Trophoblast cell (in vitro differentiated cells and primary cell): ENCODE measurements at regions not wholly inside any gene's neighbourhood (a gene's known extent, or its start where the extent isn't known, plus 50 kb on each side); places are given as distances from the start of the nearest gene placed in this dataset.
"Not testable (repeated sequence)": the region's sequence is repeated elsewhere in the genome, so short reads cannot be mapped to it uniquely, and the experiment has no call there.

Experiments
- DNase-seq, 2 donors: peaks; one replicate each; pipeline ENCODE4 v3.0.0-alpha.2; 2016
- H2AFZ ChIP-seq: 2 replicates; pipeline ENCODE4 v1.6.1; 2013; ENCODE audit warnings: low read length, moderate library complexity, mild to moderate bottlenecking; ENCODE audit not compliant: insufficient read depth, poor library complexity
- H2AK5ac ChIP-seq: 2 replicates; pipeline ENCODE4 v1.6.1; 2013; ENCODE audit warnings: mild to moderate bottlenecking, low read length
- H2BK120ac ChIP-seq: 2 replicates; pipeline ENCODE4 v1.6.1; 2013; ENCODE audit warnings: low read length, mild to moderate bottlenecking, moderate library complexity; ENCODE audit not compliant: insufficient read depth, poor library complexity
- H2BK12ac ChIP-seq: 2 replicates; pipeline ENCODE4 v1.6.1; 2013; ENCODE audit warnings: mild to moderate bottlenecking, low read length, moderate library complexity
- H2BK5ac ChIP-seq: 2 replicates; pipeline ENCODE4 v1.6.1; 2013; ENCODE audit warnings: low read length, low read depth, moderate library complexity, mild to moderate bottlenecking; ENCODE audit not compliant: poor library complexity
- H3K14ac ChIP-seq: 2 replicates; pipeline ENCODE4 v1.6.1; 2013; ENCODE audit warnings: mild to moderate bottlenecking, low read length
- H3K18ac ChIP-seq: 2 replicates; pipeline ENCODE4 v1.6.1; 2013; ENCODE audit warnings: mild to moderate bottlenecking, low read length
- H3K23ac ChIP-seq: 2 replicates; pipeline ENCODE4 v1.6.1; 2013; ENCODE audit warnings: low read length
- H3K27ac ChIP-seq: 2 replicates; pipeline ENCODE4 v1.5.1; 2013; ENCODE audit warnings: low read depth, mild to moderate bottlenecking, inconsistent platforms, low read length, moderate library complexity
- H3K27me3 ChIP-seq: 2 replicates; pipeline ENCODE4 v1.6.1; 2013; ENCODE audit warnings: inconsistent platforms, mild to moderate bottlenecking, low read length, moderate library complexity; ENCODE audit not compliant: insufficient read depth
- H3K36me3 ChIP-seq, 2 experiments: 1 replicate in 1 of 2; 2 replicates in 1 of 2; pipeline ENCODE4 v1.6.1; 2013; ENCODE audit warnings: low read length in 2 of 2, mild to moderate bottlenecking in 2 of 2, moderate library complexity in 1 of 2; ENCODE audit not compliant: insufficient read depth in 2 of 2, control insufficient read depth in 1 of 2
- H3K4ac ChIP-seq: 2 replicates; pipeline ENCODE4 v1.6.1; 2013; ENCODE audit warnings: low read depth, mild to moderate bottlenecking, low read length, moderate library complexity
- H3K4me1 ChIP-seq, 2 experiments: 1 replicate in 1 of 2; 2 replicates in 1 of 2; pipeline ENCODE4 v1.6.1; 2013; ENCODE audit warnings: low read length in 2 of 2, mild to moderate bottlenecking in 2 of 2, moderate library complexity in 1 of 2; ENCODE audit not compliant: insufficient read depth in 2 of 2, control insufficient read depth in 1 of 2
- H3K4me2 ChIP-seq: 2 replicates; pipeline ENCODE4 v1.6.1; 2013; ENCODE audit warnings: inconsistent platforms, mild to moderate bottlenecking, low read length, moderate library complexity
- H3K4me3 ChIP-seq: 2 replicates; pipeline ENCODE4 v1.5.1; 2013; ENCODE audit warnings: mild to moderate bottlenecking, low read depth, low read length, inconsistent platforms
- H3K79me1 ChIP-seq: one replicate; pipeline ENCODE4 v1.6.1; 2013; ENCODE audit warnings: low read length
- H3K79me2 ChIP-seq: 2 replicates; pipeline ENCODE4 v1.6.1; 2013; ENCODE audit warnings: low read length, mild to moderate bottlenecking; ENCODE audit not compliant: control insufficient read depth, insufficient read depth, poor library complexity
- H3K9ac ChIP-seq: 2 replicates; pipeline ENCODE4 v1.6.1; 2013; ENCODE audit warnings: mild to moderate bottlenecking, low read length
- H3K9me3 ChIP-seq: 2 replicates; pipeline ENCODE4 v1.6.1; 2013; ENCODE audit warnings: low read depth, mild to moderate bottlenecking, control low read depth, inconsistent platforms, low read length; ENCODE audit not compliant: insufficient read depth
- H4K12ac ChIP-seq: 2 replicates; pipeline ENCODE4 v1.6.1; 2013; ENCODE audit warnings: low read depth, mild to moderate bottlenecking, low read length, moderate library complexity
- H4K8ac ChIP-seq: 2 replicates; pipeline ENCODE4 v1.6.1; 2013; ENCODE audit warnings: low read depth, mild to moderate bottlenecking, low read length, moderate library complexity
- H4K91ac ChIP-seq: one replicate; pipeline ENCODE4 v1.6.1; 2013; ENCODE audit warnings: low read depth, mild to moderate bottlenecking, low read length, moderate library complexity
- WGBS: extraction: QIAGEN DNeasy Blood & Tissue Kit; methylation state at CpG from one replicate; pipeline ENCODE4 v1.1.7; 2013; ENCODE audit warnings: missing lambda C conversion rate; ENCODE audit not compliant: insufficient read length, insufficient coverage; ENCODE audit errors: extremely low coverage; 5-methylcytosine and 5-hydroxymethylcytosine counted together

DNA sequence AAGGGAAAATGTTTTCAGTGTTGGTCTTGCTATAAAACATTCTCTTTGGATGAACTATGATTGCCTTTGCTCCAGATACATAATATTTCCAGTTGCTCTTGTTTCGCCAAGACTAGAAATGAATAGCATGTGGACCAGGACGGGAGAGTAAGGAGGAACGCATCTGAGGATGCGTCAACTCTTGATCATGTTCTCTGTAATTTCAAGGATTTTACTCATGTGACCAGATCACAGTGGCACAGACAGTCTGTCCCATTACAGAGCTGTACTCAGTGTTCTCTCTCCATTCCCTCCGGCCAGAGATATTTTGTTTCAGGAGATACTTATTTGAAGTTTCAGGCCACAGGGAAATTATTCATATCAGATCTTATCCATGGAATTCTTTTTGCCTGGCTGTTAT, 266.6 kb downstream of the MID1IP1 start:
- Histone ChIP-seq H3K4me1 (peaks cover 0 to under 1% of the 10 kb centered on the region in 2 experiments), H3K9me3 (no peaks in the 10 kb centered on the region), H3K9ac (no peak overlapping the region), H4K91ac (no peak overlapping the region), H3K79me2 (no peaks in the 10 kb centered on the region), H4K12ac (no peak overlapping the region), H4K8ac (no peak overlapping the region), H3K14ac (no peak overlapping the region), H3K4me3 (no peak overlapping the region), H3K27ac (no peak overlapping the region), H3K4ac (no peak overlapping the region), H3K18ac (no peak overlapping the region), H3K23ac (no peak overlapping the region), H3K4me2 (no peak overlapping the region), H2AFZ (no peak overlapping the region), H3K79me1 (no peaks in the 10 kb centered on the region), H2BK120ac (no peak overlapping the region), H2BK5ac (no peak overlapping the region), H3K27me3 (no peaks in the 10 kb centered on the region), H2AK5ac (no peak overlapping the region), H2BK12ac (no peak overlapping the region), H3K36me3 (no peaks in the 10 kb centered on the region)
- peak; percentile 67 to 87 for DNase-seq
- WGBS, result no CpG with 5 or more reads among the region's 5 CpGs

DNA sequence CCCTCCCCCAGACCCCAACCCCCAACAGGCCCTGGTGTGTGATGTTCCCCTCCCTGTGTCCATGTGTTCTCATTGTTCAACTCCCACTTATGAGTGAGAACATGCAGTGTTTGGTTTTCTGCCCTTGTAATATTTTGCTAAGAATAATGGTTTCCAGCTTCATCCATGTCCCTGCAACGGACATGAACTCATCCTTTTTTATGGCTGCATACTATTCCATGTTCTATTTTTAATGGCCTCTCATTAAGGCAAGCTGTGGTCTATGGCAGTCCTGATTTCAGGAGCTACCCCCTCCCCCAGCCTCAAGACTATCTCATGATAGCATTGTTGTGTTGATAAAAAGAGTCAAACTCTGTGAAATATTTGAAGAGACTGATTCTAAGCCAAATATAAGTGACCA, 267.4 kb downstream of the MID1IP1 start:
- no CpG with 5 or more reads among the region's 1 CpG for WGBS
- not testable (repeated sequence) for H3K4me2 ChIP-seq, H3K23ac ChIP-seq, H3K27me3 ChIP-seq, H3K79me1 ChIP-seq, H3K9me3 ChIP-seq, H2BK5ac ChIP-seq, H2AFZ ChIP-seq, H2AK5ac ChIP-seq, H4K8ac ChIP-seq, H3K4me3 ChIP-seq, H3K4me1 ChIP-seq, H3K9ac ChIP-seq, H3K18ac ChIP-seq, H3K14ac ChIP-seq, H4K91ac ChIP-seq, DNase-seq, H2BK120ac ChIP-seq, H4K12ac ChIP-seq, H3K27ac ChIP-seq, H3K79me2 ChIP-seq, H2BK12ac ChIP-seq, H3K36me3 ChIP-seq, H3K4ac ChIP-seq

DNA sequence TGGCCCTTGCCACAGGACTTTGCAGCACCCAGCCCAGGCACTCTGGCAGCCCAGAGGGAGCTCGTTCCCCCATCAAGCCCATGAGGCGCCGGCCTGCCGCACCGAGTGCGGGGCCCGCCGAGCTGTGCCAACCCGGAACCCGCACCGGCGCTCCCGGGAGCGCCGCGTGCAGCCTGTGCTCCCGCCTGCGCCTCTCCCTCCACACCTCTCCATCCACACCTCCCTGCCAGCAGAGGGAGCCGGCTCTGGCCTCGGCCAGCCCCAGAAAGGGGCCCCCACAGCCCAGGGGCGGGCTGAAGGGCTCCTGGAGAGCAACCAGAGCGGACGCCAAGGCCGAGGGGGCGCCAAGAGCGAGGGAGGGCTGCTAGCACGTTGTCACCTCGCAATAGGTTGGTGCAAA, 268.8 kb downstream of the MID1IP1 start:
- no peak overlapping the region for H3K23ac ChIP-seq
- no peak overlapping the region for H2AK5ac ChIP-seq
- no peaks in the 10 kb centered on the region for H3K79me2 ChIP-seq
- H3K27ac ChIP-seq, result no peak overlapping the region
- no peak overlapping the region for H3K14ac ChIP-seq
- no peak overlapping the region for H4K8ac ChIP-seq
- H3K4me1 ChIP-seq, result peaks cover 0 to 5% of the 10 kb centered on the region in 2 experiments
- H3K4ac ChIP-seq, result no peak overlapping the region
- no peak overlapping the region for H2AFZ ChIP-seq
- no peaks in the 10 kb centered on the region for H3K79me1 ChIP-seq
- H2BK5ac ChIP-seq, result no peak overlapping the region
- H4K12ac ChIP-seq, result no peak overlapping the region
- no peak overlapping the region for H3K4me2 ChIP-seq
- no peak overlapping the region for H4K91ac ChIP-seq
- H3K4me3 ChIP-seq, result no peak overlapping the region
- H3K27me3 ChIP-seq, result no peaks in the 10 kb centered on the region
- DNase-seq, result no peak
- no peak overlapping the region for H2BK120ac ChIP-seq
- no peaks in the 10 kb centered on the region for H3K36me3 ChIP-seq
- no peak overlapping the region for H2BK12ac ChIP-seq
- no peak overlapping the region for H3K18ac ChIP-seq
- H3K9ac ChIP-seq, result no peak overlapping the region
- no CpG with 5 or more reads among the region's 28 CpGs for WGBS
- H3K9me3 ChIP-seq, result no peaks in the 10 kb centered on the region

DNA sequence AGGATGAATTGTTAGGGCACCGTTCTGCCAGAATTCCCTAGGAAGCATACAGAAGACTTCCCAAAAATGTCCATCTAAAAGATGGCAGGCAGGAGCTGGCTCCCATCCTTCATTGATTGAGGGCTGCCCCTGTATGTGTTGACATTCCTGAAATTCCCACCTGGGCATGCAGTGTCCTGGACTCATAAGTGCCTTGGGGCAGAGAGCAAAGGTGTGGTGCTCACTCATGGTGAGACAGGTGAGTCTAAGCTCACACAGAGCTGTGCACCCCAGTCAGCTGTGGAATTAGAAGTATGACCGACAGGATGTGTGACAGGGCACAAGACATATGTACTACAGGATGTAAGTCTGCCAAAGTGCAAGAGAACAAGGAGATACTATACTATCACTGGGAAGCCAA, 271.9 kb downstream of the MID1IP1 start:
- H3K27me3 ChIP-seq, result no peaks in the 10 kb centered on the region
- no peaks in the 10 kb centered on the region for H3K36me3 ChIP-seq
- no peak overlapping the region for H2AFZ ChIP-seq
- peak; percentile 8 to 37 for DNase-seq
- no peak overlapping the region for H3K9ac ChIP-seq
- no peak overlapping the region for H4K91ac ChIP-seq
- no CpG with 5 or more reads among the region's 2 CpGs for WGBS
- no peaks in the 10 kb centered on the region for H3K9me3 ChIP-seq
- no peaks in the 10 kb centered on the region for H3K79me2 ChIP-seq
- H3K14ac ChIP-seq, result no peak overlapping the region
- H3K23ac ChIP-seq, result no peak overlapping the region
- no peaks in the 10 kb centered on the region for H3K79me1 ChIP-seq
- H4K12ac ChIP-seq, result no peak overlapping the region
- no peak overlapping the region for H4K8ac ChIP-seq
- H2BK5ac ChIP-seq, result no peak overlapping the region
- no peak overlapping the region for H3K4me2 ChIP-seq
- no peak overlapping the region for H2BK12ac ChIP-seq
- H3K4me3 ChIP-seq, result no peak overlapping the region
- no peak overlapping the region for H2BK120ac ChIP-seq
- H3K18ac ChIP-seq, result no peak overlapping the region
- peaks cover 0 to 5% of the 10 kb centered on the region in 2 experiments for H3K4me1 ChIP-seq
- no peak overlapping the region for H2AK5ac ChIP-seq
- H3K4ac ChIP-seq, result no peak overlapping the region
- no peak overlapping the region for H3K27ac ChIP-seq
